B cell (primary cell): ENCODE measurements at regions not wholly inside any gene's neighbourhood (a gene's known extent, or its start where the extent isn't known, plus 50 kb on each side); places are given as distances from the start of the nearest gene placed in this dataset.
"Not testable (repeated sequence)": the region's sequence is repeated elsewhere in the genome, so short reads cannot be mapped to it uniquely, and the experiment has no call there.

Experiments
- ATAC-seq: fragments of 200-7000 bp; cut with Tn5 transposase; one replicate; pipeline ENCODE4 v1.10.0; 2021; ENCODE audit warnings: low read depth, mild to moderate bottlenecking, moderate number of reproducible peaks, moderate library complexity
- CTCF ChIA-PET: fragments of 350-600 bp; sonication (Branson Sonifier 250); formaldehyde crosslinking; loops from one replicate; lab custom pipeline; 2021; ENCODE audit warnings: antibody characterized with exemption, inconsistent platforms; lab: Charles Lee
- POLR2A ChIA-PET: fragments of 350-600 bp; sonication (Branson Sonifier 250); formaldehyde crosslinking; loops from one replicate; lab custom pipeline; 2021; ENCODE audit warnings: antibody characterized with exemption; lab: Charles Lee
- DNase-seq: peaks from one replicate; pipeline ENCODE4 v3.0.0; 2013
- H2AFZ ChIP-seq: 2 replicates; pipeline ENCODE4 v1.6.1; 2012; ENCODE audit warnings: mild to moderate bottlenecking, low read depth, low read length; ENCODE audit not compliant: insufficient read depth, poor library complexity, severe bottlenecking
- H3K27ac ChIP-seq, 2 donors: 1 replicate in 1 of 2; 2 replicates in 1 of 2; pipeline ENCODE4 v1.5.1; 2012 to 2013; ENCODE audit warnings: low read length in 2 of 2, mild to moderate bottlenecking in 2 of 2, moderate library complexity in 1 of 2
- H3K27me3 ChIP-seq, 4 experiments: fragments of 200-600 bp in 1 of 4; sonication (generic) in 1 of 4; replicated peaks in 1 of 4; 1 replicate in 2 of 4; 2 replicates in 2 of 4; pipeline versions ENCODE4 v1.6.1 to v1.7.0; 2013 to 2016; ENCODE audit warnings: low read length in 3 of 4, mild to moderate bottlenecking in 2 of 4, mixed read lengths in 1 of 4, moderate library complexity in 1 of 4; ENCODE audit not compliant: insufficient read depth in 4 of 4, control insufficient read depth in 3 of 4; ENCODE audit errors: control extremely low read depth in 1 of 4
- H3K36me3 ChIP-seq, 2 experiments: replicated peaks in 1 of 2; 1 replicate in 1 of 2; 2 replicates in 1 of 2; pipeline versions ENCODE4 v1.6.1 to v1.7.1; 2013; ENCODE audit warnings: low read length in 1 of 2; ENCODE audit not compliant: insufficient read depth in 2 of 2, control insufficient read depth in 1 of 2; ENCODE audit errors: control extremely low read depth in 1 of 2, extremely low read depth in 1 of 2
- H3K4me1 ChIP-seq, 2 donors: fragments of 200-600 bp in 1 of 2; sonication (generic) in 1 of 2; 1 replicate in 1 of 2; 2 replicates in 1 of 2; pipeline versions ENCODE4 v1.5.1 to v1.6.1; 2013 to 2017; ENCODE audit warnings: low read length in 2 of 2; ENCODE audit not compliant: control insufficient read depth in 2 of 2, insufficient read depth in 2 of 2
- H3K4me2 ChIP-seq: replicated peaks from 2 replicates; pipeline ENCODE3; 2012; ENCODE audit warnings: mild to moderate bottlenecking, low read depth, low read length; ENCODE audit not compliant: poor library complexity, severe bottlenecking
- H3K4me3 ChIP-seq, 5 experiments: fragments of 200-600 bp in 1 of 5; sonication (generic) in 1 of 5; 1 replicate in 3 of 5; 2 replicates in 2 of 5; pipeline versions ENCODE4 v1.5.1 to v1.7.0; 2011 to 2016; ENCODE audit warnings: low read length in 4 of 5, mild to moderate bottlenecking in 4 of 5, low read depth in 2 of 5, control low read depth in 1 of 5, moderate library complexity in 1 of 5; ENCODE audit not compliant: insufficient read depth in 1 of 5; ENCODE audit errors: control extremely low read depth in 1 of 5, extremely low read depth in 1 of 5
- H3K79me2 ChIP-seq: fragments of 200-600 bp; sonication (generic); one replicate; pipeline ENCODE4 v1.6.0; 2016; ENCODE audit warnings: low read length; ENCODE audit not compliant: control insufficient read depth, insufficient read depth
- H3K9ac ChIP-seq: fragments of 200-600 bp; sonication (generic); 2 replicates; pipeline ENCODE4 v1.6.1; 2017; ENCODE audit warnings: mild to moderate bottlenecking, low read length, moderate library complexity
- H3K9me3 ChIP-seq, 3 donors: one replicate each; pipeline versions ENCODE4 v1.6.1 to v1.7.1; 2013; ENCODE audit warnings: low read length in 2 of 3; ENCODE audit not compliant: control insufficient read depth in 2 of 3, insufficient read depth in 1 of 3; ENCODE audit errors: control extremely low read depth in 1 of 3
- H4K20me1 ChIP-seq: 2 replicates; pipeline ENCODE4 v1.6.0; 2012; ENCODE audit warnings: mild to moderate bottlenecking, low read length; ENCODE audit not compliant: insufficient read depth, control insufficient read depth, poor library complexity, severe bottlenecking
- H3K27ac Mint-ChIP-seq: one replicate; pipeline ENCODE4 v1.8.0; 2021; ENCODE audit warnings: mixed read lengths
- H3K27me3 Mint-ChIP-seq: one replicate; pipeline ENCODE4 v1.8.0; 2021; ENCODE audit warnings: mixed read lengths
- H3K4me1 Mint-ChIP-seq: one replicate; pipeline ENCODE4 v1.8.0; 2021; ENCODE audit warnings: mixed read lengths
- H3K4me3 Mint-ChIP-seq: one replicate; pipeline ENCODE4 v1.8.0; 2021; ENCODE audit warnings: mixed read lengths
- H3K9me3 Mint-ChIP-seq: one replicate; pipeline ENCODE4 v1.8.0; 2022; ENCODE audit warnings: mixed read lengths; ENCODE audit not compliant: insufficient read depth
- CTCF ChIP-seq: fragments of 200-600 bp; IDR thresholded peaks from one replicate; pipeline ENCODE4 v1.8.0; 2022; ENCODE audit warnings: antibody characterized with exemption, mild to moderate bottlenecking
- EZH2 ChIP-seq: IDR thresholded peaks from 2 replicates; pipeline ENCODE4 v1.6.1; 2012; ENCODE audit warnings: borderline replicate concordance, low read depth, mild to moderate bottlenecking, moderate library complexity, low read length; ENCODE audit not compliant: insufficient read depth, poor library complexity, severe bottlenecking
- WGBS: methylation state at CpG from one replicate; pipeline ENCODE4 v1.1.5; 2013; ENCODE audit warnings: missing lambda C conversion rate; ENCODE audit not compliant: insufficient coverage; 5-methylcytosine and 5-hydroxymethylcytosine counted together
- intact Hi-C: fragments of 100-400 bp; cut with micrococcal nuclease; formaldehyde crosslinking; loops from one replicate; pipeline ENCODE4 v1.10.0; 2022

DNA sequence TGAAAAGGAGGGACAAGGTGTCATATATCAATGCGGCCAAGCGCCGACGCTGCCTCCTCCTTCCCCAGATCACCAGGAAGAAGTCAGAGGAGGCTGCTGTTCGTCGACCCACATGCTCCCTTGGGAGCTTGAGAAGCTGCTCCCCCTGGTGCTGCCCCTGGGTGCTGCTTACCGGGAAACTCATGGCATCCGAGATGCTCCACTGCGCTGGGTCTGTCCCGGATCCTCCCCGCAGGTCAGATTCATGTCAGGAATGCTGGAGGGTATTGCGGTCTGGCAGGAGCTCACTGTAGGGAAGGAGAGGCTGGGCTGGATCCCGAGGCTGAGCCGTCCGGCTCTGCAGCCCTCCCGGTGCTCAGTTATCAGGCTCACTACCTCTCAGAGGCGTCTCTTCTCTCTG is 123.7 kb upstream of the FAM20C start:
- Mint-ChIP-seq H3K4me1 (peaks cover 5% of the 10 kb centered on the region), H3K27me3 (no peaks in the 10 kb centered on the region), H3K9me3 (no peaks in the 10 kb centered on the region), H3K4me3 (no peak overlapping the region), H3K27ac (no peak overlapping the region)
- H3K4me3 ChIP-seq = no peak overlapping the region
- TF ChIP-seq CTCF (no peak), EZH2 (no peak)
- H3K9me3 ChIP-seq = no peaks in the 10 kb centered on the region
- POLR2A ChIA-PET = no interaction called here
- H3K27ac ChIP-seq = no peak overlapping the region
- no peak for ATAC-seq
- no peaks in the 10 kb centered on the region for H3K27me3 ChIP-seq
- H3K79me2 ChIP-seq = no peaks in the 10 kb centered on the region
- intact Hi-C loops = no loop called here
- no peaks in the 10 kb centered on the region for H4K20me1 ChIP-seq
- no peaks in the 10 kb centered on the region for H3K36me3 ChIP-seq
- 88% methylated on average over 12 of the region's 17 CpGs for WGBS
- CTCF ChIA-PET = no interaction called here
- no peak overlapping the region for H3K4me2 ChIP-seq
- H3K9ac ChIP-seq = no peak overlapping the region
- H2AFZ ChIP-seq = no peak overlapping the region
- DNase-seq = no peak
- peaks cover 3 to 4% of the 10 kb centered on the region in 2 donors for H3K4me1 ChIP-seq

GRCh38 chr7:69052-69451 is 123.3 kb upstream of the FAM20C start:
- H4K20me1 ChIP-seq, H3K27me3 Mint-ChIP-seq, H3K27me3 ChIP-seq, H3K9me3 ChIP-seq, DNase-seq, POLR2A ChIA-PET, H3K4me1 Mint-ChIP-seq, H2AFZ ChIP-seq, H3K4me3 ChIP-seq, H3K36me3 ChIP-seq, H3K27ac ChIP-seq, H3K4me1 ChIP-seq, CTCF ChIA-PET, H3K27ac Mint-ChIP-seq, H3K4me2 ChIP-seq, intact Hi-C loops, H3K79me2 ChIP-seq, H3K4me3 Mint-ChIP-seq, ATAC-seq, H3K9me3 Mint-ChIP-seq, H3K9ac ChIP-seq: not testable (repeated sequence)
- WGBS = no CpG with 5 or more reads among the region's 4 CpGs

DNA sequence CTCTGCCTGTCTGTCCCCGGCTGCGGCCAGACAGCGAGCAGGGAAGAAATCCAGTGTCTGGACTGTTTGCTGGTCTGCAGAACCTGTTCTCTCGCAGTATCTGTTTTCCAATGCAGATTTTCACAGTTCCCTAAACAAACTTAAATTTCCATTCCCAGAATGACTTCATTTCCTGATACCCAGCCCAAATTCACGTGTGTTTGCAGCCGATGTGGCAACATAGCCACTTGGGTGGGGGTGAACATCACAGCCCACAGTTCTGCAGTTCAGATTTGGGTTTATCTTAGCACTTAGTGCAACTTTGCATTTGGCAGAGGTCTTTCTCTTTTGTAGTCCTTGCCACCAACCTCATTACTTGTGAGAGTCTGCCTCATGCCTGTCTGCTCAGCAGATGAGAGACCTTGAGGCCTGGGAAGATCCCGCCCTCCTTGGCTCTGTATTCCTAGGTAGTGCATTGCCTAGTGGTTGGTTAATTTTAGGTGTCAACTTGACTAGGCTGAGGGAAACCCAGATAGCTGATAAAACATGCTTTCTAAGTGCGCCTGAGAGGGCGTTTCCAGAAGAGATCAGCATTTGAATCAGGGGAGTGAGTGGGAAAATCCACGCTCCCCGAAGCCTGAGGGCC is 122.8 kb upstream of the FAM20C start:
- H3K27me3 Mint-ChIP-seq, H3K27me3 ChIP-seq, ATAC-seq, CTCF ChIA-PET, H3K4me3 Mint-ChIP-seq, H3K4me1 Mint-ChIP-seq, DNase-seq, POLR2A ChIA-PET, H3K27ac Mint-ChIP-seq, H2AFZ ChIP-seq, H3K4me2 ChIP-seq, H3K4me1 ChIP-seq, H3K9me3 ChIP-seq, H4K20me1 ChIP-seq, H3K79me2 ChIP-seq, H3K27ac ChIP-seq, intact Hi-C loops, H3K9me3 Mint-ChIP-seq, H3K4me3 ChIP-seq, H3K9ac ChIP-seq, H3K36me3 ChIP-seq: not testable (repeated sequence)
- WGBS = no CpG with 5 or more reads among the region's 11 CpGs
